DND-41 (cell line): ENCODE measurements at regions not wholly inside any gene's neighbourhood (a gene's known extent, or its start where the extent isn't known, plus 50 kb on each side); places are given as distances from the start of the nearest gene placed in this dataset.

Experiments
- ATAC-seq: fragments of 200-7000 bp; cut with Tn5 transposase; 3 replicates; pipeline ENCODE4 v1.9.1; 2021; ENCODE audit warnings: low read depth; ENCODE audit not compliant: insufficient read depth
- DNase-seq: peaks from one replicate; pipeline ENCODE4 v3.0.0-alpha.2; 2020
- H2AFZ ChIP-seq: 2 replicates; pipeline ENCODE4 v1.6.0; 2012; ENCODE audit warnings: low read depth, low read length
- H3K27ac ChIP-seq: 2 replicates; pipeline ENCODE4 v1.5.1; 2012; ENCODE audit warnings: low read length, inconsistent platforms
- H3K27me3 ChIP-seq: fragments of 200-600 bp; sonication (generic); 2 replicates; pipeline ENCODE4 v1.6.0; 2012; ENCODE audit warnings: low read length, mild to moderate bottlenecking, inconsistent platforms; ENCODE audit not compliant: insufficient read depth, poor library complexity
- H3K36me3 ChIP-seq: 2 replicates; pipeline ENCODE4 v1.5.1; 2012; ENCODE audit warnings: low read length, inconsistent platforms; ENCODE audit not compliant: insufficient read depth
- H3K4me1 ChIP-seq: 2 replicates; pipeline ENCODE4 v1.5.1; 2012; ENCODE audit warnings: mild to moderate bottlenecking, low read length; ENCODE audit not compliant: insufficient read depth
- H3K4me2 ChIP-seq: 2 replicates; pipeline ENCODE4 v1.6.0; 2012; ENCODE audit warnings: mild to moderate bottlenecking, moderate library complexity, low read length, inconsistent platforms; ENCODE audit not compliant: insufficient read depth
- H3K4me3 ChIP-seq, 2 experiments: fragments of 200-600 bp in 1 of 2; shearing (Covaris generic) in 1 of 2; 2 replicates each; pipeline ENCODE4 v1.5.1; 2012 to 2016; ENCODE audit warnings: inconsistent platforms in 2 of 2, low read length in 2 of 2, mild to moderate bottlenecking in 2 of 2, low read depth in 1 of 2, moderate library complexity in 1 of 2
- H3K79me2 ChIP-seq: 2 replicates; pipeline ENCODE4 v1.6.0; 2012; ENCODE audit warnings: low read length, inconsistent platforms; ENCODE audit not compliant: insufficient read depth
- H3K9ac ChIP-seq: 2 replicates; pipeline ENCODE4 v1.6.0; 2012; ENCODE audit warnings: low read depth, mild to moderate bottlenecking, inconsistent platforms, low read length, moderate library complexity
- H3K9me3 ChIP-seq: 2 replicates; pipeline ENCODE4 v1.5.1; 2012; ENCODE audit warnings: low read length, moderate library complexity, mild to moderate bottlenecking, inconsistent platforms; ENCODE audit not compliant: insufficient read depth, severe bottlenecking
- H4K20me1 ChIP-seq: 2 replicates; pipeline ENCODE4 v1.6.0; 2012; ENCODE audit warnings: low read length; ENCODE audit not compliant: insufficient read depth
- CTCF ChIP-seq: IDR thresholded peaks from 2 replicates; pipeline ENCODE4 v1.5.1; 2012; ENCODE audit warnings: borderline replicate concordance, low read length, moderate library complexity, mild to moderate bottlenecking; ENCODE audit not compliant: poor library complexity, severe bottlenecking; ENCODE audit errors: extremely low read depth
- EZH2 ChIP-seq: IDR thresholded peaks from 3 replicates; pipeline ENCODE4 v1.6.1; 2012; ENCODE audit warnings: borderline replicate concordance, low read depth, mild to moderate bottlenecking, moderate library complexity, low read length, inconsistent platforms; ENCODE audit not compliant: severe bottlenecking

GRCh38 chr1:215002471-215002870, 80.1 kb upstream of the KCNK2 start:
- no peak overlapping the region for H3K4me3 ChIP-seq
- no peak overlapping the region for H3K27ac ChIP-seq
- H3K27me3 ChIP-seq: no peaks in the 10 kb centered on the region
- H3K36me3 ChIP-seq: no peaks in the 10 kb centered on the region
- ATAC-seq: no peak
- H3K79me2 ChIP-seq: no peaks in the 10 kb centered on the region
- no peaks in the 10 kb centered on the region for H4K20me1 ChIP-seq
- no peak for TF ChIP-seq EZH2
- no peak for TF ChIP-seq CTCF
- H3K9me3 ChIP-seq: no peaks in the 10 kb centered on the region
- no peak for DNase-seq
- no peak overlapping the region for H3K9ac ChIP-seq
- H2AFZ ChIP-seq: no peak overlapping the region
- H3K4me2 ChIP-seq: no peak overlapping the region
- H3K4me1 ChIP-seq: no peaks in the 10 kb centered on the region

- Histone ChIP-seq H3K4me2 (no peak overlapping the region), H4K20me1 (no peaks in the 10 kb centered on the region), H3K27ac (no peak overlapping the region), H3K36me3 (no peaks in the 10 kb centered on the region), H3K9ac (no peak overlapping the region), H3K4me1 (no peaks in the 10 kb centered on the region), H3K27me3 (no peaks in the 10 kb centered on the region), H3K4me3 (no peak overlapping the region), H2AFZ (no peak overlapping the region), H3K79me2 (no peaks in the 10 kb centered on the region), H3K9me3 (no peaks in the 10 kb centered on the region)
- DNase-seq (no peak), ATAC-seq (no peak)
- TF ChIP-seq EZH2 (no peak), CTCF (no peak)
Observed at GRCh38 chr1:215003686-215004085, 78.9 kb upstream of the KCNK2 start.

GRCh38 chr1:215004121-215004827, 78.3 kb upstream of the KCNK2 start:
- TF ChIP-seq EZH2 (no peak), CTCF (no peak)

More at GRCh38 chr1:215004121-215004827, 78.3 kb upstream of the KCNK2 start:
- no peak for DNase-seq
- no peak overlapping the region for H3K27ac ChIP-seq
- H3K4me2 ChIP-seq: no peak overlapping the region
- ATAC-seq: no peak
- H3K9ac ChIP-seq: no peak overlapping the region
- no peaks in the 10 kb centered on the region for H3K9me3 ChIP-seq
- no peak overlapping the region for H2AFZ ChIP-seq
- no peaks in the 10 kb centered on the region for H3K27me3 ChIP-seq
- H3K4me3 ChIP-seq: no peak overlapping the region
- H3K36me3 ChIP-seq: no peaks in the 10 kb centered on the region
- no peaks in the 10 kb centered on the region for H3K79me2 ChIP-seq
- H4K20me1 ChIP-seq: no peaks in the 10 kb centered on the region
- no peaks in the 10 kb centered on the region for H3K4me1 ChIP-seq
